Spleen (tissue), 7 donors: ENCODE measurements at regions not wholly inside any gene's neighbourhood (a gene's known extent, or its start where the extent isn't known, plus 50 kb on each side); places are given as distances from the start of the nearest gene placed in this dataset.

Experiments
- POLR2A ChIP-seq, 3 donors: fragments of 450-650 bp; IDR thresholded peaks; one replicate each; pipeline ENCODE4 v1.5.1; 2017; ENCODE audit warnings: antibody characterized with exemption in 3 of 3, mild to moderate bottlenecking in 1 of 3
- TF ChIP-seq, protein P1 (sequence below), 11 experiments: fragments of 200-600 bp in 7 of 11; fragments of 450-650 bp in 4 of 11; sonication (generic) in 4 of 11; IDR thresholded peaks in 8 of 11; conservative IDR thresholded peaks in 3 of 11; 1 replicate in 7 of 11; 2 replicates in 4 of 11; pipeline versions ENCODE4 v1.4.0 to v1.8.0; 2016 to 2021; ENCODE audit warnings: antibody characterized with exemption in 11 of 11, inconsistent platforms in 4 of 11, mild to moderate bottlenecking in 1 of 11
- donor health status: DM: no; HTN: no; CAD: no; lungs with moderate emphysema.
- donor health status: DM: no; HTN: no; CAD: no.
- donor health status: DM: no; HTN: no; CAD: no.

DNA sequence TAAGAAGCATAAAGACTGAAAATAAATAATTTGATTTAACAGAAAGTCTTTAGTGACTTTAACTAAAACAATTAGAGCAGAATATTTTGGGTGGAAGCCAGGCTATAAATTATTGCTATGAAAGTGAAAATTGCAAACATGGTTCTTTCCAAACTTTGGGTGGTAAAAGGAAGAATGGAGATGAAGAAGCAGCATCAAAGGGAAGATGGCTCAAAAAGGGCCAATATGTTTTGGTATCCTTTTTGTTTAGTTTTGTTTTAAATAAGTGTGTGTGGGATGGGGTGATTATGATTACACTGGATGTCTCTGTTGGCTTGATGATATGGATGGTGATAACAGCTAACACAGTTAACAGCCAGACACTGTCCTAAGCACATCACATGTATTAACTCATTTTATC lies 153.7 kb downstream of the CYB561 start:
- TF ChIP-seq, protein P1, sequence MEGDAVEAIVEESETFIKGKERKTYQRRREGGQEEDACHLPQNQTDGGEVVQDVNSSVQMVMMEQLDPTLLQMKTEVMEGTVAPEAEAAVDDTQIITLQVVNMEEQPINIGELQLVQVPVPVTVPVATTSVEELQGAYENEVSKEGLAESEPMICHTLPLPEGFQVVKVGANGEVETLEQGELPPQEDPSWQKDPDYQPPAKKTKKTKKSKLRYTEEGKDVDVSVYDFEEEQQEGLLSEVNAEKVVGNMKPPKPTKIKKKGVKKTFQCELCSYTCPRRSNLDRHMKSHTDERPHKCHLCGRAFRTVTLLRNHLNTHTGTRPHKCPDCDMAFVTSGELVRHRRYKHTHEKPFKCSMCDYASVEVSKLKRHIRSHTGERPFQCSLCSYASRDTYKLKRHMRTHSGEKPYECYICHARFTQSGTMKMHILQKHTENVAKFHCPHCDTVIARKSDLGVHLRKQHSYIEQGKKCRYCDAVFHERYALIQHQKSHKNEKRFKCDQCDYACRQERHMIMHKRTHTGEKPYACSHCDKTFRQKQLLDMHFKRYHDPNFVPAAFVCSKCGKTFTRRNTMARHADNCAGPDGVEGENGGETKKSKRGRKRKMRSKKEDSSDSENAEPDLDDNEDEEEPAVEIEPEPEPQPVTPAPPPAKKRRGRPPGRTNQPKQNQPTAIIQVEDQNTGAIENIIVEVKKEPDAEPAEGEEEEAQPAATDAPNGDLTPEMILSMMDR (IDR thresholded peaks at IDR 0.05 in 8 of 11, conservative IDR thresholded peaks at IDR 0.05 in 3 of 11) = no peak
- no peak for TF ChIP-seq POLR2A (IDR thresholded peaks at IDR 0.05)
